Esophagus (tissue), 2 donors: ENCODE measurements at regions not wholly inside any gene's neighbourhood (a gene's known extent, or its start where the extent isn't known, plus 50 kb on each side); places are given as distances from the start of the nearest gene placed in this dataset.

ENCODE experiments used
- H3K27ac ChIP-seq, 2 donors: one replicate each; pipeline ENCODE4 v1.5.1; 2013; ENCODE audit warnings: low read depth in 2 of 2, mild to moderate bottlenecking in 2 of 2, inconsistent platforms in 1 of 2, low read length in 1 of 2, moderate library complexity in 1 of 2
- H3K27me3 ChIP-seq, 2 donors: one replicate each; pipeline ENCODE4 v1.6.1; 2013; ENCODE audit warnings: low read length in 2 of 2, control low read depth in 1 of 2, mild to moderate bottlenecking in 1 of 2; ENCODE audit not compliant: insufficient read depth in 2 of 2, control insufficient read depth in 1 of 2
- H3K36me3 ChIP-seq, 2 donors: one replicate each; pipeline ENCODE4 v1.6.1; 2013; ENCODE audit warnings: low read length in 1 of 2; ENCODE audit not compliant: control insufficient read depth in 2 of 2, insufficient read depth in 2 of 2
- H3K4me1 ChIP-seq, 2 donors: one replicate each; pipeline ENCODE4 v1.6.1; 2013; ENCODE audit warnings: low read length in 1 of 2; ENCODE audit not compliant: control insufficient read depth in 2 of 2, insufficient read depth in 2 of 2
- H3K4me3 ChIP-seq, 2 donors: one replicate each; pipeline ENCODE4 v1.5.1; 2013; ENCODE audit warnings: low read length in 2 of 2, mild to moderate bottlenecking in 2 of 2, low read depth in 1 of 2, moderate library complexity in 1 of 2
- H3K9me3 ChIP-seq, 2 donors: one replicate each; pipeline ENCODE4 v1.6.1; 2013; ENCODE audit warnings: mild to moderate bottlenecking in 2 of 2, low read depth in 1 of 2, low read length in 1 of 2, moderate library complexity in 1 of 2; ENCODE audit not compliant: control insufficient read depth in 2 of 2, insufficient read depth in 1 of 2
- WGBS, 2 donors: extraction: QIAGEN DNeasy Blood & Tissue Kit; methylation state at CpG; one replicate each; pipeline ENCODE4 v1.1.7; 2013; 5-methylcytosine and 5-hydroxymethylcytosine counted together
- donor health status: healthy with polysubstance abuse.
- donor health status: Bipolar disorder and iron deficiency.

DNA sequence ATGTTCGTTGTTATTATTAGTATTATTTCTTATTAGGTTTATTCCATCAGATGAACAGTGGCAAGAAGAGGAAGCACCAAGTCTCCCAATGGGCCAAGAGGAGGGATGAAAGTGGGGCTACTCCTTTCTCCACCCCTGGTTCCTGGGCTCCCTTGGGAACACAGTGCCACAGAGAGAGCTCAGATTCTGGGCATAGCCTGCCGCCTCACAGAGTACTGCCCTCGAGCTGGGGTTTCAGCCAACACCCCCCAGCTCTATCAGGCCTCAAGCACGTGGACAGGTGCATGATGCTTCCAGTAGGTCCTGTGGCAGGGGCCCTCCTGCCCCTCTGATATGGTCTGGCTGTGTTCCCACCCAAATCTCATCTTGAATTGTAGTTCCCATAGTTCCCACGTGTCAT lies 103.6 kb upstream of the RNF32 start:
- peaks cover 0 to 5% of the 10 kb centered on the region in 2 donors for H3K27me3 ChIP-seq
- H3K4me1 ChIP-seq = no peaks in the 10 kb centered on the region
- WGBS, 2 donors = 72 to 81% methylated on average over 5 of the region's 5 CpGs
- H3K9me3 ChIP-seq = no peaks in the 10 kb centered on the region
- H3K27ac ChIP-seq = no peak overlapping the region
- H3K36me3 ChIP-seq = no peaks in the 10 kb centered on the region
- H3K4me3 ChIP-seq = no peak overlapping the region

DNA sequence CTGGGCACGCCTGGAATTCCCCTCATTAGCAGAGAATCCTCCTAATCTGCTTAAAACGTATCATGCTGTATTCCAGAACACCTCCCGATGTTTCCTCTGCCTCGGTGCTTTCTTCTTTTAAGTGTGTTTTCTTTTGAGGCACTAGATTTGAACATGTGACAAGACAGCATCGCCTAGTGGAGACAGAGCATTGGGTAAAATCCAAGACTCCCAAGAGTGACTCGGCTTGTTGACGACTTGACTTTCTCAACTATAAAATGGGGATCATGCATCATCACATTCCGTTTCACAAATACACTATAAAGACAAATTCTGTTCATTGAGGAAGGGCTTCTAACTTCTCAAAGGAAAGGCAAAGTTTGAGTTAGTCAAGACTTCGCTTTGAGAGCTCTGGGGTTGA lies 105.6 kb upstream of the RNF32 start:
- Histone ChIP-seq H3K4me3 (no peak overlapping the region), H3K9me3 (no peaks in the 10 kb centered on the region), H3K27me3 (peaks cover 0 to 5% of the 10 kb centered on the region in 2 donors), H3K27ac (no peak overlapping the region), H3K36me3 (no peaks in the 10 kb centered on the region), H3K4me1 (no peaks in the 10 kb centered on the region)
- 50 to 73% methylated on average over 9 of the region's 9 CpGs for WGBS, 2 donors

DNA sequence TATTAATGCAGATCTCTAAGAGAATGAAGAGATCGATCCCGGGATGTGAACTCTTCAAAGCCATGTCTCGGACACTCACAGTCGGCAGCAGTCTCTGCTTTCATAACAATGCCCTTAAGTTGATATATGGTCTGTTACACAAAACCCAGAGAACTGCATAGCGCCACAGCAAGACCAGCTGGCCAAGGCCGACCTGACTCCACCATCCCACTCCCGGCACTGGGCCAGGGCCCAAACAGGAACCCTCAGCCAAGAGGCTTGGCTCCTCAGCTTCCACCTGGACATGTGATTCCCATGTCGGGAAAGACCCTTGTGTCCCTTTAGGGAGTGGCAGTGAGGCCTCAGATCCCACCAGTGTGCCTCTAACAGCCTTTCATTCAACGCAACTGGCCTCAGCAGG lies 106.6 kb upstream of the RNF32 start:
- Histone ChIP-seq H3K36me3 (no peaks in the 10 kb centered on the region), H3K9me3 (no peaks in the 10 kb centered on the region), H3K27me3 (peaks cover 0 to 5% of the 10 kb centered on the region in 2 donors), H3K4me3 (no peak overlapping the region), H3K27ac (no peak overlapping the region), H3K4me1 (no peaks in the 10 kb centered on the region)
- WGBS, 2 donors = 86 to 88% methylated on average over 9 of the region's 9 CpGs

DNA sequence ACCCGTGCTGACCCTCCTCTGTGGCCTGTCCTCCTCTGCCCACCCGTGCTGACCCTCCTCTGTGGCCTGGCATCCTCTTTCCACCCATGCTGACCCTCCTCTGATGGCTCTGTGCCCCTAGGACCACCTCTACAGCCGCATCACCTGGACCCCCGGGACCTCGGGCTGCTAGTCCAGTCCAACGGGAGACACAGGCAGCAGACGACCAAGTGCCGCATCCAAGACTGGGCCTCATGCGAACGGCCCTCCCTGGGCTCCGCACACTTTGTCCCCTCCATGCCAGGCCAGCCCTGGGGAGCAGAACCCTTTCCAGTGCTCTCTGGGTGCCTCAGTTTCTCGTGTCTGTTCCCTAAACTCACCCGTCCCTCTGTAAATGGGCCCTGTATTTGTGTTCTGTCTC lies 107.2 kb upstream of the RNF32 start:
- no peaks in the 10 kb centered on the region for H3K4me1 ChIP-seq
- H3K9me3 ChIP-seq = no peaks in the 10 kb centered on the region
- no peak overlapping the region for H3K27ac ChIP-seq
- H3K4me3 ChIP-seq = no peak overlapping the region
- WGBS, 2 donors = 85 to 87% methylated on average over 13 of the region's 13 CpGs
- peaks cover 0 to 5% of the 10 kb centered on the region in 2 donors for H3K27me3 ChIP-seq
- H3K36me3 ChIP-seq = no peaks in the 10 kb centered on the region

DNA sequence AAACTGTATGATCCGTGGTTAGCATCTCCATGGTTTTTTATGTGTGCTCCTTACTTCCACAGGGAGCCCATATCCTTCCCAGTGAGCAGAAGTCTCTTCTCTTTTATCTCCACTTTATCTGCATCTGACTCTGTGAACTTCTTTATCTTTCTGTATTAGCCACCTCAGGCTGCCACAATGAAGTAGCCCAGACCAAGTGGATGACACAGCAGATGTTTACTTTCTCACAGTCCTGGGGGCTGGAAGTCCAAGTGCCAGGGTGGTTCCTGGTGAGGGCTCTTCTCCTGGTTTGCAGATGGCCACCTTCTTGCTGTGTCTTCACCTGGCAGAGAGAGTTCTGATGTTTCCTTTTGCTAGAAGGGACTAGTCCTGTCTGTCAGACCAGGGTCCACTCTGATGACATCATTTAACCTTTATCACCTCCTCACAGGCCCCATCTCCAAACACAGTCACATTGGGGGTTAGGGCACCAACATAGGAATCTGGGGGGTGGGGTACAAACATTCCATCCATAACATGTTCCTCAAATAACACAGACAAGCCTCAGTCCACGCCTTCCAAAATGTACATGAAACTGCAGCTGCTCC lies 108.5 kb upstream of the RNF32 start:
- Histone ChIP-seq H3K27me3 (no peaks in the 10 kb centered on the region), H3K27ac (no peak overlapping the region), H3K4me3 (no peak overlapping the region), H3K36me3 (no peaks in the 10 kb centered on the region), H3K4me1 (no peaks in the 10 kb centered on the region), H3K9me3 (no peaks in the 10 kb centered on the region)
- WGBS, 2 donors = 42 to 59% methylated on average over 2 of the region's 2 CpGs

DNA sequence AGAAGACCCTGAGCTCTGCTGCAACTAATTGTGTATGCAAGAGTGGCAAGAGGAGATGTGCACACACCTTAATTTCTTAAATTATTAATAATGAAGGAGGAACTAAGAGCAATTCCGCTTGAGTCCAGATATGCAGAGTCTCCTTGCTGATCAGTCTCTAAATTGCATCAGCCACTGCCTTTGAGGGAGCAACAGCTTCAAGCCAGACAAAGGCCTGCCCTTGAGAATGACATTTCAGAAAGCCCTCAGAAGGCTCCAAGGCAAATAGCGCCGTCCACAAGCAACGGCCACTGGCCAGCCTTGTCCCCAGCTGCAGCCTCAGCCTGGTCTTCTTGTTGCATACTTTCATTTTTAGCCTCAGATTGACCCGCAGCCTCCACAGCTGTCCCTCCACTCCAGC lies 110.6 kb upstream of the RNF32 start:
- Histone ChIP-seq H3K27ac (no peak overlapping the region), H3K4me1 (no peaks in the 10 kb centered on the region), H3K4me3 (no peak overlapping the region), H3K27me3 (no peaks in the 10 kb centered on the region), H3K9me3 (no peaks in the 10 kb centered on the region), H3K36me3 (no peaks in the 10 kb centered on the region)
- 90 to 94% methylated on average over 5 of the region's 5 CpGs for WGBS, 2 donors

DNA sequence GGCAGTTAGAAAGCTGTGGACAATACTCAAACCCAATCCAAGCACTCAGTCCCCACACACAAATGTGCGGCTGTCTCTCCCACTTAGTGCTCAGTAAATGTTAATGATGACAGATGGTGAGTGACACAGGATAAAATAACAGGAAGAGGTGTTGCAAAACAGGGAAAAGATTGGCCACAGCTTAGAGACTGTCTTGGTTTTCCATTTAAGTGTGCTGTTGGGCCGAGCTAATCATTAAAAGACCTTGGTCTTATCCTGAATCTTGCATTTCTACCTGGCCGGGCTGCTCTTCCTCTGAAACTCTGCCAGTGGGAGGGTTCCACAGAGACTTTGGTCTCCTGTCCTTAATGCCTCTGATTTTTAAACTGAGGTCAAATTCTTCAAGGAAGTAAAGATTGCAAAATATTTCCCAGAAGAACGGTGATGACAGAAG lies 113.1 kb upstream of the RNF32 start:
- H3K4me1 ChIP-seq = no peaks in the 10 kb centered on the region

DNA sequence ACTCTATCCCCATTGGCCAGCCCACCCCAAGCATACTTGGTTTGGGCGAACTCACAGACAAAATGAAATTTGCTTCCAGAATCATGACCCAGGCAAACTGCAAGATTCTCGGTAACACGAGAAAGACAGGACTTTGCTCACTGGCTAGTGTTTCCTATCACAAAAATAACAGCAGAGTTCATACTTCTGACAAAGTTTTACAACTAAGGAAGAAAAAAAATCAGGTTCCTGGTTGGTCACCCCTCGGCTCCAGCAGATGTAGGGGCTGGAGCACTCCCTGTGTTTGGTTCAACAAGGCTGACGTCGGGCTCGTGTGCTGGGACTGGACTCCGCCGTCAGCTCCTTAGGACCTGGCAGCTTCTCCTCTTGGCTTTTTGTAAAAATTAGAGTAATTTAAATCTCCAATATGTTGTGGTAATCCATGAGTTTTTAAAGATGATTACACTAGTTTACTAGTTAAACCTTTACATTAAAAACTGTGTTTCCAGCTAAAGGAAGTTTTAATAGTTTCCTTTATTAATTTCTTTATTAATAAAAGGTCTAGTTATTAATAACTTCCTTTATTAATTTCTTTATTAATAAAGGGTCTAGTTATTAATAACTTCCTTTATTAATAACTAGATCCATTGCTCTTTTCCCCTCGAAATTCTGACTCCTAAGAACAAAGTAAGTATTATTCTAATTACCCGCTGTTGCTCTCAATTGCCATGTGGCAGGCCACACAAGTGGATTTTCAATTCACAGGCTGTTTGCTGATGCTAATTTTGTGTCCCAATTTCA lies 115.6 kb upstream of the RNF32 start:
- H3K4me1 ChIP-seq = no peaks in the 10 kb centered on the region
- 81 to 82% methylated on average over 11 of the region's 11 CpGs for WGBS, 2 donors
- no peaks in the 10 kb centered on the region for H3K9me3 ChIP-seq
- H3K27me3 ChIP-seq = no peaks in the 10 kb centered on the region
- H3K27ac ChIP-seq = no peak overlapping the region
- H3K4me3 ChIP-seq = no peak overlapping the region
- H3K36me3 ChIP-seq = no peaks in the 10 kb centered on the region

More for the DNA sequence above, 113.1 kb upstream of the RNF32 start:
- no peaks in the 10 kb centered on the region for H3K27me3 ChIP-seq
- WGBS, 2 donors = 54 to 76% methylated on average over 4 of the region's 4 CpGs
- no peaks in the 10 kb centered on the region for H3K9me3 ChIP-seq
- H3K27ac ChIP-seq = no peak overlapping the region
- no peak overlapping the region for H3K4me3 ChIP-seq
- H3K36me3 ChIP-seq = no peaks in the 10 kb centered on the region

DNA sequence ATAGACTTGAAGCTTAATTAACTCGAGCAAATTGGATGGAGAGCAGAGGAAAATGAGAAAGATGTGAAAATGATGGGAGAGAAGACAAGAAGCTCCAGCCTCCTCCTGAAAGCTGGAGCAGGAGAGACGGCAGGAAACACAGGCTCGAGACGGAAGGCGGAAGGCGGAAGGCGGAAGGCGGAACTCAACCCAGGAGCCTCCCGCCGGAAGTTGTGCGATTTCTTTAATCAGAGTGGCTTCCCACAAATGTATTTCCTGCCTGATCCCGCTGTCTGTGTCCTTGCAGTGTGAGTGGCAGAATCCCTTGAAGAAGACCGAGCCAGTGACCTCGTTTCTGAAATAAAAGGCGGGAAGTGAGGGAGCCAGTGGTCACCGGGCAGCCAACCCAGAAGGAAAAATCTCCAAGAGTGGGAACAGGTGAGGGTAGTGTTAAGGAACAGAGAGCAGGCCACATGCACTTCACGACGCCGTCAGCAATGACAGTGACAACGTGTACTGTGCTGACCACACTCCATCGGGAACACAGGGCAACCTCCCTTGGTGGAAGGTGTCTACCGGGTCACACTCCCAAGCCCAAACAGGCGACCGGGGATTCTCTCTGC lies 117.0 kb upstream of the RNF32 start:
- Histone ChIP-seq H3K36me3 (no peaks in the 10 kb centered on the region), H3K27me3 (no peaks in the 10 kb centered on the region), H3K9me3 (peaks cover 0 to 1% of the 10 kb centered on the region in 2 donors), H3K4me1 (no peaks in the 10 kb centered on the region), H3K4me3 (no peak overlapping the region), H3K27ac (no peak overlapping the region)
- WGBS, 2 donors = 79 to 86% methylated on average over 24 of the region's 24 CpGs
